Naive thymus-derived CD4-positive, alpha-beta T cell (primary cell): ENCODE measurements at regions not wholly inside any gene's neighbourhood (a gene's known extent, or its start where the extent isn't known, plus 50 kb on each side); places are given as distances from the start of the nearest gene placed in this dataset.

Experiments
- ATAC-seq: fragments of 150-1000 bp; cut with Tn5 transposase; 2 replicates; pipeline ENCODE4 v1.10.0; 2021; ENCODE audit warnings: mild to moderate bottlenecking, moderate library complexity
- CTCF ChIA-PET: fragments of 350-600 bp; sonication (Branson Sonifier 250); formaldehyde crosslinking; loops from one replicate; lab custom pipeline; 2021; ENCODE audit warnings: antibody characterized with exemption; lab: Charles Lee
- POLR2A ChIA-PET: fragments of 350-600 bp; sonication (Branson Sonifier 250); formaldehyde crosslinking; loops from one replicate; lab custom pipeline; 2021; ENCODE audit warnings: antibody characterized with exemption, inconsistent platforms; lab: Charles Lee
- DNase-seq, 9 donors: peaks; one replicate each; pipeline versions ENCODE4 v3.0.0 to v3.0.0-alpha.2; 2020 to 2022; ENCODE audit warnings: mixed read lengths in 1 of 9
- H3K27ac ChIP-seq: one replicate; pipeline ENCODE4 v1.7.0; 2013; ENCODE audit warnings: mild to moderate bottlenecking, low read depth, low read length, moderate library complexity
- H3K27me3 ChIP-seq, 2 donors: one replicate each; pipeline ENCODE4 v1.7.0; 2013; ENCODE audit warnings: low read length in 2 of 2, mild to moderate bottlenecking in 2 of 2, moderate library complexity in 2 of 2; ENCODE audit not compliant: control insufficient read depth in 2 of 2, insufficient read depth in 2 of 2
- H3K36me3 ChIP-seq, 3 experiments: 1 replicate in 2 of 3; 2 replicates in 1 of 3; pipeline ENCODE4 v1.7.0; 2013; ENCODE audit warnings: low read length in 3 of 3, mild to moderate bottlenecking in 3 of 3, moderate library complexity in 1 of 3; ENCODE audit not compliant: insufficient read depth in 3 of 3, control insufficient read depth in 2 of 3
- H3K4me1 ChIP-seq, 2 donors: one replicate each; pipeline ENCODE4 v1.7.0; 2013; ENCODE audit warnings: low read length in 2 of 2, mild to moderate bottlenecking in 2 of 2, moderate library complexity in 1 of 2; ENCODE audit not compliant: control insufficient read depth in 2 of 2, insufficient read depth in 2 of 2
- H3K4me3 ChIP-seq: 2 replicates; pipeline ENCODE4 v1.7.0; 2013; ENCODE audit warnings: mild to moderate bottlenecking, low read length
- H3K9me3 ChIP-seq, 3 experiments: 1 replicate in 2 of 3; 2 replicates in 1 of 3; pipeline ENCODE4 v1.7.0; 2013; ENCODE audit warnings: low read length in 3 of 3; ENCODE audit not compliant: control insufficient read depth in 2 of 3
- H3K27ac Mint-ChIP-seq, 9 donors: one replicate each; pipeline ENCODE4 v1.8.0; 2020 to 2022; ENCODE audit warnings: mixed read lengths in 9 of 9, mild to moderate bottlenecking in 8 of 9, moderate library complexity in 5 of 9, inconsistent platforms in 2 of 9
- H3K27me3 Mint-ChIP-seq, 5 donors: one replicate each; pipeline ENCODE4 v1.8.0; 2021 to 2022; ENCODE audit warnings: mixed read lengths in 5 of 5, mild to moderate bottlenecking in 1 of 5
- H3K36me3 Mint-ChIP-seq, 5 donors: one replicate each; pipeline ENCODE4 v1.8.0; 2020 to 2022; ENCODE audit warnings: mixed read lengths in 5 of 5, mild to moderate bottlenecking in 3 of 5, inconsistent platforms in 1 of 5
- H3K4me1 Mint-ChIP-seq, 7 donors: one replicate each; pipeline ENCODE4 v1.8.0; 2020 to 2022; ENCODE audit warnings: mixed read lengths in 7 of 7, mild to moderate bottlenecking in 3 of 7, inconsistent platforms in 1 of 7
- H3K4me3 Mint-ChIP-seq, 10 donors: one replicate each; pipeline ENCODE4 v1.8.0; 2020 to 2022; ENCODE audit warnings: mild to moderate bottlenecking in 10 of 10, mixed read lengths in 10 of 10, moderate library complexity in 6 of 10, inconsistent platforms in 2 of 10
- H3K9me3 Mint-ChIP-seq, 11 donors: one replicate each; pipeline ENCODE4 v1.8.0; 2020 to 2022; ENCODE audit warnings: mixed read lengths in 11 of 11, mild to moderate bottlenecking in 4 of 11, inconsistent platforms in 1 of 11, moderate library complexity in 1 of 11
- intact Hi-C, 2 donors: fragments of 100-400 bp; cut with micrococcal nuclease; formaldehyde crosslinking; loops; one replicate each; pipeline ENCODE4 v1.15.1; 2023

GRCh38 chr5:143664623-143665022 lies 147.3 kb upstream of the HMHB1 start:
- ATAC-seq, result no peak
- Mint-ChIP-seq H3K9me3 (peaks cover 0 to 3% (median 0%) of the 10 kb centered on the region in 11 donors), H3K36me3 (peaks cover 0 to 2% (median 0%) of the 10 kb centered on the region in 5 donors)

GRCh38 chr5:143663872-143664271 lies 148.1 kb upstream of the HMHB1 start:
- CTCF ChIA-PET, result no interaction called here

More at GRCh38 chr5:143664623-143665022, 147.3 kb upstream of the HMHB1 start:
- no peaks in the 10 kb centered on the region for H3K9me3 ChIP-seq
- H3K27ac Mint-ChIP-seq, result no peak overlapping the region
- DNase-seq, result no peak
- POLR2A ChIA-PET, result no interaction called here
- H3K4me3 ChIP-seq, result no peak overlapping the region
- no peak overlapping the region for H3K4me3 Mint-ChIP-seq
- H3K4me1 ChIP-seq, result no peaks in the 10 kb centered on the region
- no peak overlapping the region for H3K27ac ChIP-seq
- H3K27me3 Mint-ChIP-seq, result peaks cover 0 to 12% (median 7%) of the 10 kb centered on the region in 5 donors
- CTCF ChIA-PET, result no interaction called here
- no peaks in the 10 kb centered on the region for H3K36me3 ChIP-seq
- no peaks in the 10 kb centered on the region for H3K4me1 Mint-ChIP-seq
- intact Hi-C loops, result no loop called here
- H3K27me3 ChIP-seq, result no peaks in the 10 kb centered on the region

GRCh38 chr5:143662020-143662419 lies 149.9 kb upstream of the HMHB1 start:
- Mint-ChIP-seq H3K4me3 (no peak overlapping the region), H3K27me3 (peaks cover 0 to 12% (median 7%) of the 10 kb centered on the region in 5 donors), H3K36me3 (peaks cover 0 to 2% (median 0%) of the 10 kb centered on the region in 5 donors), H3K4me1 (no peaks in the 10 kb centered on the region), H3K27ac (no peak overlapping the region), H3K9me3 (no peaks in the 10 kb centered on the region)
- ChIA-PET POLR2A (no interaction called here), CTCF (no interaction called here)
- Histone ChIP-seq H3K4me1 (no peaks in the 10 kb centered on the region), H3K27ac (no peak overlapping the region), H3K27me3 (no peaks in the 10 kb centered on the region), H3K36me3 (no peaks in the 10 kb centered on the region), H3K9me3 (no peaks in the 10 kb centered on the region), H3K4me3 (no peak overlapping the region)
- ATAC-seq, result no peak
- no peak for DNase-seq
- intact Hi-C loops, result no loop called here

More at GRCh38 chr5:143663872-143664271, 148.1 kb upstream of the HMHB1 start:
- Histone ChIP-seq H3K36me3 (no peaks in the 10 kb centered on the region), H3K4me1 (no peaks in the 10 kb centered on the region), H3K27ac (no peak overlapping the region), H3K9me3 (no peaks in the 10 kb centered on the region), H3K27me3 (no peaks in the 10 kb centered on the region), H3K4me3 (no peak overlapping the region)
- intact Hi-C loops, result no loop called here
- peaks cover 0 to 2% (median 0%) of the 10 kb centered on the region in 5 donors for H3K36me3 Mint-ChIP-seq
- H3K4me1 Mint-ChIP-seq, result no peaks in the 10 kb centered on the region
- ATAC-seq (no peak), DNase-seq (no peak)
- no peak overlapping the region for H3K4me3 Mint-ChIP-seq
- peaks cover 0 to 12% (median 7%) of the 10 kb centered on the region in 5 donors for H3K27me3 Mint-ChIP-seq
- peaks cover 0 to 3% (median 0%) of the 10 kb centered on the region in 11 donors for H3K9me3 Mint-ChIP-seq
- H3K27ac Mint-ChIP-seq, result no peak overlapping the region
- POLR2A ChIA-PET, result no interaction called here

GRCh38 chr5:143660625-143661024 lies 151.3 kb upstream of the HMHB1 start:
- no peak for ATAC-seq
- CTCF ChIA-PET, result no interaction called here
- no peaks in the 10 kb centered on the region for H3K9me3 Mint-ChIP-seq
- peaks cover 0 to 2% (median 0%) of the 10 kb centered on the region in 5 donors for H3K36me3 Mint-ChIP-seq
- H3K27ac Mint-ChIP-seq, result no peak overlapping the region
- H3K27ac ChIP-seq, result no peak overlapping the region
- peaks cover 0 to 12% (median 7%) of the 10 kb centered on the region in 5 donors for H3K27me3 Mint-ChIP-seq
- no peak overlapping the region for H3K4me3 Mint-ChIP-seq
- H3K4me1 ChIP-seq, result no peaks in the 10 kb centered on the region
- no peak for DNase-seq
- H3K27me3 ChIP-seq, result no peaks in the 10 kb centered on the region
- H3K9me3 ChIP-seq, result no peaks in the 10 kb centered on the region
- intact Hi-C loops, result no loop called here
- H3K36me3 ChIP-seq, result no peaks in the 10 kb centered on the region
- POLR2A ChIA-PET, result no interaction called here
- no peak overlapping the region for H3K4me3 ChIP-seq
- H3K4me1 Mint-ChIP-seq, result no peaks in the 10 kb centered on the region

GRCh38 chr5:143659599-143660238 lies 152.2 kb upstream of the HMHB1 start:
- H3K4me3 Mint-ChIP-seq, result no peak overlapping the region
- no peaks in the 10 kb centered on the region for H3K4me1 Mint-ChIP-seq
- peaks cover 0 to 2% (median 0%) of the 10 kb centered on the region in 5 donors for H3K36me3 Mint-ChIP-seq
- H3K27ac Mint-ChIP-seq, result no peak overlapping the region
- Histone ChIP-seq H3K36me3 (no peaks in the 10 kb centered on the region), H3K27ac (no peak overlapping the region), H3K27me3 (no peaks in the 10 kb centered on the region), H3K9me3 (no peaks in the 10 kb centered on the region), H3K4me1 (no peaks in the 10 kb centered on the region), H3K4me3 (no peak overlapping the region)
- POLR2A ChIA-PET, result no interaction called here
- CTCF ChIA-PET, result no interaction called here
- peaks cover 0 to 10% (median 7%) of the 10 kb centered on the region in 5 donors for H3K27me3 Mint-ChIP-seq
- intact Hi-C loops, result no loop called here
- ATAC-seq (no peak), DNase-seq (no peak)
- no peaks in the 10 kb centered on the region for H3K9me3 Mint-ChIP-seq

GRCh38 chr5:143658956-143659355 lies 153.0 kb upstream of the HMHB1 start:
- H3K4me1 Mint-ChIP-seq, result no peaks in the 10 kb centered on the region
- ChIA-PET CTCF (no interaction called here), POLR2A (no interaction called here)
- Histone ChIP-seq H3K4me3 (no peak overlapping the region), H3K9me3 (no peaks in the 10 kb centered on the region), H3K4me1 (no peaks in the 10 kb centered on the region), H3K36me3 (no peaks in the 10 kb centered on the region), H3K27me3 (no peaks in the 10 kb centered on the region), H3K27ac (no peak overlapping the region)
- DNase-seq (no peak), ATAC-seq (no peak)
- H3K9me3 Mint-ChIP-seq, result no peaks in the 10 kb centered on the region
- intact Hi-C loops, result no loop called here
- H3K36me3 Mint-ChIP-seq, result peaks cover 0 to 2% (median 0%) of the 10 kb centered on the region in 5 donors
- no peak overlapping the region for H3K27ac Mint-ChIP-seq
- H3K27me3 Mint-ChIP-seq, result peaks cover 0 to 7% (median 1%) of the 10 kb centered on the region in 5 donors
- no peak overlapping the region for H3K4me3 Mint-ChIP-seq
